IMR-90 (cell line): ENCODE measurements at regions not wholly inside any gene's neighbourhood (a gene's known extent, or its start where the extent isn't known, plus 50 kb on each side); places are given as distances from the start of the nearest gene placed in this dataset.

Experiments used
- ATAC-seq: fragments of 200-7000 bp; cut with Tn5 transposase; 2 replicates; pipeline ENCODE4 v1.9.1; 2020; ENCODE audit warnings: low read depth, mild to moderate bottlenecking, moderate library complexity
- BruUV-seq: library from RNA; stranded (reverse); fragments of 400-500 nt; replicated peaks from 2 replicates; lab custom pipeline; 2021; lab: Mats Ljungman, UMichigan
- CTCF ChIA-PET: fragments of 300-600 bp; formaldehyde crosslinking; extraction: SDS; loops from one replicate; lab custom pipeline; 2021; ENCODE audit warnings: antibody characterized with exemption; lab: Yijun Ruan, JAX
- POLR2A ChIA-PET: fragments of 300-600 bp; sonication (Branson Sonifier 250); formaldehyde crosslinking; loops from one replicate; lab custom pipeline; 2022; ENCODE audit warnings: antibody characterized with exemption; ENCODE audit not compliant: unreplicated experiment; lab: Charles Lee
- DNase-seq: peaks from one replicate; pipeline ENCODE4 v3.0.0; 2013
- H2AFZ ChIP-seq: replicated peaks from 2 replicates; pipeline ENCODE3; 2013; ENCODE audit warnings: low read length, mild to moderate bottlenecking; ENCODE audit not compliant: poor library complexity
- H2AK5ac ChIP-seq: 2 replicates; pipeline ENCODE4 v1.6.1; 2013; ENCODE audit warnings: low read depth, low read length, inconsistent platforms
- H2AK9ac ChIP-seq: replicated peaks from 2 replicates; pipeline ENCODE3; 2013; ENCODE audit warnings: mild to moderate bottlenecking, low read depth, low read length, moderate library complexity; ENCODE audit not compliant: poor library complexity
- H2BK120ac ChIP-seq: 2 replicates; pipeline ENCODE4 v1.6.1; 2013; ENCODE audit warnings: low read depth, low read length, inconsistent platforms
- H2BK15ac ChIP-seq: 3 replicates; pipeline ENCODE4 v1.6.1; 2013; ENCODE audit warnings: low read depth, low read length, inconsistent platforms
- H2BK20ac ChIP-seq: 2 replicates; pipeline ENCODE4 v1.6.1; 2013; ENCODE audit warnings: low read depth, mild to moderate bottlenecking, inconsistent platforms, low read length, moderate library complexity
- H2BK5ac ChIP-seq: 2 replicates; pipeline ENCODE4 v1.6.1; 2013; ENCODE audit warnings: mild to moderate bottlenecking, low read depth, low read length, inconsistent platforms; ENCODE audit not compliant: poor library complexity, severe bottlenecking
- H3K14ac ChIP-seq: replicated peaks from 2 replicates; pipeline ENCODE4 v1.6.1; 2013; ENCODE audit warnings: low read depth, low read length, inconsistent platforms
- H3K18ac ChIP-seq: 2 replicates; pipeline ENCODE4 v1.6.1; 2013; ENCODE audit warnings: low read depth, low read length, control low read depth
- H3K23ac ChIP-seq: 2 replicates; pipeline ENCODE4 v1.6.1; 2013; ENCODE audit warnings: low read depth, low read length, inconsistent platforms
- H3K27ac ChIP-seq: 2 replicates; pipeline ENCODE4 v1.5.1; 2013; ENCODE audit warnings: mild to moderate bottlenecking, control low read depth, low read length; ENCODE audit not compliant: insufficient read depth
- H3K27me3 ChIP-seq: 2 replicates; pipeline ENCODE4 v1.6.1; 2013; ENCODE audit warnings: low read length; ENCODE audit not compliant: control insufficient read depth, insufficient read depth
- H3K36me3 ChIP-seq: 2 replicates; pipeline ENCODE4 v1.6.1; 2013; ENCODE audit warnings: low read length, mixed read lengths; ENCODE audit not compliant: control insufficient read depth, insufficient read depth
- H3K4ac ChIP-seq: 2 replicates; pipeline ENCODE4 v1.6.1; 2013; ENCODE audit warnings: low read depth, low read length, inconsistent platforms
- H3K4me1 ChIP-seq: 2 replicates; pipeline ENCODE4 v1.6.1; 2013; ENCODE audit warnings: low read length, mixed read lengths; ENCODE audit not compliant: control insufficient read depth, insufficient read depth
- H3K4me2 ChIP-seq: 2 replicates; pipeline ENCODE4 v1.6.1; 2013; ENCODE audit warnings: low read depth, mild to moderate bottlenecking, control low read depth, low read length, moderate library complexity
- H3K4me3 ChIP-seq: 2 replicates; pipeline ENCODE4 v1.5.1; 2013; ENCODE audit warnings: low read depth, mild to moderate bottlenecking, control low read depth, low read length, moderate library complexity; ENCODE audit not compliant: insufficient read depth
- H3K56ac ChIP-seq: 2 replicates; pipeline ENCODE4 v1.6.1; 2013; ENCODE audit warnings: low read length, inconsistent platforms; ENCODE audit not compliant: insufficient read depth; ENCODE audit errors: extremely low read depth
- H3K79me1 ChIP-seq, 2 experiments: 2 replicates each; pipeline ENCODE4 v1.6.1; 2013; ENCODE audit warnings: low read length in 2 of 2, inconsistent platforms in 1 of 2, low read depth in 1 of 2
- H3K9ac ChIP-seq: 2 replicates; pipeline ENCODE4 v1.6.1; 2013; ENCODE audit warnings: low read depth, low read length, control low read depth
- H3K9me1 ChIP-seq: 2 replicates; pipeline ENCODE4 v1.6.1; 2013; ENCODE audit warnings: low read length, inconsistent platforms; ENCODE audit not compliant: insufficient read depth
- H3K9me3 ChIP-seq: 2 replicates; pipeline ENCODE4 v1.6.1; 2013; ENCODE audit warnings: low read length; ENCODE audit not compliant: control insufficient read depth, insufficient read depth
- H4K20me1 ChIP-seq: 2 replicates; pipeline ENCODE4 v1.6.1; 2013; ENCODE audit warnings: low read length, inconsistent platforms; ENCODE audit not compliant: insufficient read depth
- H4K5ac ChIP-seq: 2 replicates; pipeline ENCODE4 v1.6.1; 2013; ENCODE audit warnings: mild to moderate bottlenecking, low read depth, low read length, control low read depth
- H4K8ac ChIP-seq, 2 experiments: 2 replicates each; pipeline ENCODE4 v1.6.1; 2013; ENCODE audit warnings: low read depth in 2 of 2, low read length in 2 of 2, control low read depth in 1 of 2, inconsistent platforms in 1 of 2
- H4K91ac ChIP-seq: 2 replicates; pipeline ENCODE4 v1.6.1; 2013; ENCODE audit warnings: low read depth, low read length, inconsistent platforms; ENCODE audit not compliant: insufficient read depth
- ELK1 ChIP-seq: fragments of 150-350 bp; IDR thresholded peaks from 2 replicates; pipeline ENCODE4 v1.6.1; 2016; ENCODE audit warnings: low read depth, mild to moderate bottlenecking, low read length, moderate library complexity, borderline replicate concordance
- WGBS, 2 experiments: methylation state at CpG; one replicate each; pipeline versions ENCODE4 v1.1.5 to v1.1.7; 2013; ENCODE audit warnings: missing lambda C conversion rate in 2 of 2; ENCODE audit not compliant: insufficient read length in 1 of 2; ENCODE audit errors: extremely low coverage in 2 of 2; 5-methylcytosine and 5-hydroxymethylcytosine counted together
- dilution Hi-C: fragments of 300-500 bp; cut with HindIII; formaldehyde crosslinking; loops from one replicate; pipeline ENCODE4 v1.14.3; 2018; ENCODE audit warnings: low sequenced_read_pairs; ENCODE audit not compliant: unreplicated experiment
- in situ Hi-C: fragments of 300-500 bp; cut with MboI; formaldehyde crosslinking; loops from 3 replicates; pipeline ENCODE4 v1.14.3; 2019; ENCODE audit warnings: low sequenced_read_pairs, inconsistent platforms, mixed read lengths
- intact Hi-C: fragments of 100-400 bp; cut with micrococcal nuclease; formaldehyde crosslinking; loops from 2 replicates; pipeline ENCODE4 v1.10.0; 2022

GRCh38 chr5:124478264-124478663 lies 268.2 kb downstream of the ZNF608 start:
- H2BK20ac ChIP-seq: no peak overlapping the region
- dilution Hi-C loops (no loop called here), intact Hi-C loops (no loop called here), in situ Hi-C loops (no loop called here)
- no peak overlapping the region for H3K9ac ChIP-seq
- no CpG with 5 or more reads among the region's 1 CpG for WGBS, 2 experiments
- H3K23ac ChIP-seq: no peak overlapping the region
- no peak overlapping the region for H4K8ac ChIP-seq
- H4K20me1 ChIP-seq: no peaks in the 10 kb centered on the region
- H3K56ac ChIP-seq: no peak overlapping the region
- no peak overlapping the region for H3K14ac ChIP-seq
- no peak overlapping the region for H3K18ac ChIP-seq
- H2BK120ac ChIP-seq: no peak overlapping the region
- no peak overlapping the region for H2AK5ac ChIP-seq
- ChIA-PET POLR2A (no interaction called here), CTCF (no interaction called here)
- no TSS peak for BruUV-seq
- H3K79me1 ChIP-seq: no peaks in the 10 kb centered on the region
- H4K5ac ChIP-seq: no peak overlapping the region
- no peak overlapping the region for H3K4me3 ChIP-seq
- no peak overlapping the region for H4K91ac ChIP-seq
- H3K4ac ChIP-seq: no peak overlapping the region
- DNase-seq: no peak
- no peak overlapping the region for H2AFZ ChIP-seq
- no peak overlapping the region for H2AK9ac ChIP-seq
- no peaks in the 10 kb centered on the region for H3K36me3 ChIP-seq
- H3K27me3 ChIP-seq: no peaks in the 10 kb centered on the region
- ATAC-seq: no peak
- no peaks in the 10 kb centered on the region for H3K9me1 ChIP-seq
- H2BK15ac ChIP-seq: no peak overlapping the region
- no peaks in the 10 kb centered on the region for H3K9me3 ChIP-seq
- H3K4me2 ChIP-seq: no peak overlapping the region
- no peak overlapping the region for H2BK5ac ChIP-seq
- TF ChIP-seq ELK1: no peak
- H3K4me1 ChIP-seq: peaks cover 2% of the 10 kb centered on the region; the same call in 1 of the 2 replicates
- H3K27ac ChIP-seq: no peak overlapping the region
